ENCODE measurements at regions not wholly inside any gene's neighbourhood (a gene's known extent, or its start where the extent isn't known, plus 50 kb on each side); places are given as distances from the start of the nearest gene placed in this dataset.

DNA sequence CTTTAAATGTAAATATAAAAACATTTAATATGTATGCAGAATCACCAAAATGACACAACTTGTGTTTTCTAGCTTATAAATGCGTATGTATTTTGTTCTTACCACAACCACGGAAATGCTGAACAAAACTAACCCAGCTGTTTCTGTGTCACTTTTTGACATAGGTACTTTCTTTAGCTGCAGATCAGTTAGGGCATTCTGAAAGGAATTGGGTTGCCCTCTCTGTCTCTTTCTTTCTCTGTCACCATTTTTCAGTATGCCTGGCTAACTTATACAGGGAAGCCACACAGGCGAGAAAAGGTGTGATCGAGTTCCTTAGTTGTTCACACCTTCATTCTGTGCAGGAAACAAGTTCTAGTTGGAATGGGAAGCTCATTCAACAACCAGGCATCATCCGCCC, 72.6 kb upstream of the ARGLU1 start:
- Histone ChIP-seq H3K36me3 (no peaks in the 10 kb centered on the region), H3K27me3 (no peaks in the 10 kb centered on the region), H3K4me1 (no peaks in the 10 kb centered on the region), H3K9me3 (no peaks in the 10 kb centered on the region), H3K4me3 (no peak overlapping the region), H3K27ac (no peak overlapping the region)
- 86 to 95% (median 92%) methylated on average over 5 of the region's 5 CpGs for WGBS, 5 donors
- TF ChIP-seq EP300 (IDR thresholded peaks at IDR 0.05) (no peak), POLR2AphosphoS5 (IDR thresholded peaks at IDR 0.05) (no peak), POLR2A (IDR thresholded peaks at IDR 0.05) (no peak)
- TF ChIP-seq, protein P1, sequence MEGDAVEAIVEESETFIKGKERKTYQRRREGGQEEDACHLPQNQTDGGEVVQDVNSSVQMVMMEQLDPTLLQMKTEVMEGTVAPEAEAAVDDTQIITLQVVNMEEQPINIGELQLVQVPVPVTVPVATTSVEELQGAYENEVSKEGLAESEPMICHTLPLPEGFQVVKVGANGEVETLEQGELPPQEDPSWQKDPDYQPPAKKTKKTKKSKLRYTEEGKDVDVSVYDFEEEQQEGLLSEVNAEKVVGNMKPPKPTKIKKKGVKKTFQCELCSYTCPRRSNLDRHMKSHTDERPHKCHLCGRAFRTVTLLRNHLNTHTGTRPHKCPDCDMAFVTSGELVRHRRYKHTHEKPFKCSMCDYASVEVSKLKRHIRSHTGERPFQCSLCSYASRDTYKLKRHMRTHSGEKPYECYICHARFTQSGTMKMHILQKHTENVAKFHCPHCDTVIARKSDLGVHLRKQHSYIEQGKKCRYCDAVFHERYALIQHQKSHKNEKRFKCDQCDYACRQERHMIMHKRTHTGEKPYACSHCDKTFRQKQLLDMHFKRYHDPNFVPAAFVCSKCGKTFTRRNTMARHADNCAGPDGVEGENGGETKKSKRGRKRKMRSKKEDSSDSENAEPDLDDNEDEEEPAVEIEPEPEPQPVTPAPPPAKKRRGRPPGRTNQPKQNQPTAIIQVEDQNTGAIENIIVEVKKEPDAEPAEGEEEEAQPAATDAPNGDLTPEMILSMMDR (IDR thresholded peaks at IDR 0.05), result no peak
- DNase-seq, result no peak
- intact Hi-C loops (cut with DNase I; ENCODE audit: low total_unique reads), result no loop called here

DNA sequence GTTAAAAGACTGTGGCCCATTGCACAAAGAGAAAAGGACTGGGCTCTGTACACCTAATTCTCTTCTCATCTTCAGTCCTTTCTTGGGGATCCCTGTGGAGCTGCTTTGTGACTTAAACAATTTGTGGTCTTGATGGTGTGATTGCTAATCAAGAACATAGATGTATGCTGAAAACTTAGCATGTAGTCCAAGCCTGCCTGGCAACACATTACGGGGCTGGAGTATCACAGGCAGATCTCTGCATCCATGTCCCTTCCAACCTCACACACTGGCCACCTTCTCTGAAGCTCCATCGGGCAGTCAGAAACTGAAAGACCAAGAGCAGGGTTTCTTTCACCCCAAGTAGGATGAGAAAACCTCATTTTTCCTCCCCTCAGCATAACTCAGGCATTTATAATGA, 69.6 kb upstream of the ARGLU1 start:
- Histone ChIP-seq H3K4me1 (no peaks in the 10 kb centered on the region), H3K27ac (no peak overlapping the region), H3K36me3 (no peaks in the 10 kb centered on the region), H3K9me3 (no peaks in the 10 kb centered on the region), H3K27me3 (no peaks in the 10 kb centered on the region), H3K4me3 (no peak overlapping the region)
- no peak for DNase-seq
- WGBS, 5 donors, result 89 to 96% (median 92%) methylated on average over 2 of the region's 2 CpGs
- TF ChIP-seq POLR2AphosphoS5 (IDR thresholded peaks at IDR 0.05) (no peak), EP300 (IDR thresholded peaks at IDR 0.05) (no peak), POLR2A (IDR thresholded peaks at IDR 0.05) (no peak)
- intact Hi-C loops (cut with DNase I; ENCODE audit: low total_unique reads), result no loop called here

- DNase-seq, result no peak
- Histone ChIP-seq H3K36me3 (no peaks in the 10 kb centered on the region), H3K4me3 (no peak overlapping the region), H3K27ac (no peak overlapping the region), H3K4me1 (no peaks in the 10 kb centered on the region), H3K27me3 (no peaks in the 10 kb centered on the region), H3K9me3 (no peaks in the 10 kb centered on the region)
- intact Hi-C loops (cut with DNase I; ENCODE audit: low total_unique reads), result no loop called here
- WGBS, 5 donors, result 73 to 88% (median 83%) methylated on average over 3 of the region's 3 CpGs
- TF ChIP-seq POLR2A (IDR thresholded peaks at IDR 0.05), result no peak
- TF ChIP-seq EP300 (IDR thresholded peaks at IDR 0.05), result no peak
- TF ChIP-seq, protein P1 (IDR thresholded peaks at IDR 0.05), result no peak
- no peak for TF ChIP-seq POLR2AphosphoS5 (IDR thresholded peaks at IDR 0.05)
Measured at GRCh38 chr13:106636492-106636891, 68.6 kb upstream of the ARGLU1 start.

DNA sequence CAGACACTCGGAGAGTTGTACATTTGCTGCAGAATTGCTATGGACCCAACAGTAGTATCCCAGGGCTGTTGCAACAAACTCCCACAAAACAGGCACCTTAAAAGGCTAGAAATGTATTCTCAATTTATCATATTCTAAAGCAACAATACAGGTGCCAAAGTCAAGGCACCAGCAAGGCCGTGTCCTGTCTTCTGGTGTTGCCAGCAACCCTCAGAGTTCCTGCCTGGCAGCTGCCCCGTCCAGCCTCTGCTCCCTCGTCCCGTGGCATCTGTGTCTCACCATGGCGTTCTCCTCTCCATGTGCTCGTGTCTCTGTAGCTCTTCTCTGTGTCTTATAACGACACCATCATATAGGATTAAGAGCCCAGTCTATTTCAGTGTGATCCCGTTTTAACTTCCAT, 67.7 kb upstream of the ARGLU1 start:
- no peak for DNase-seq
- Histone ChIP-seq H3K27ac (no peak overlapping the region), H3K9me3 (no peaks in the 10 kb centered on the region), H3K4me3 (no peak overlapping the region), H3K36me3 (no peaks in the 10 kb centered on the region), H3K4me1 (no peaks in the 10 kb centered on the region), H3K27me3 (no peaks in the 10 kb centered on the region)
- TF ChIP-seq POLR2AphosphoS5 (IDR thresholded peaks at IDR 0.05) (no peak), EP300 (IDR thresholded peaks at IDR 0.05) (no peak), POLR2A (IDR thresholded peaks at IDR 0.05) (no peak)
- TF ChIP-seq, protein P1 (IDR thresholded peaks at IDR 0.05), result no peak
- intact Hi-C loops (cut with DNase I; ENCODE audit: low total_unique reads), result no loop called here
- 86 to 93% (median 92%) methylated on average over 8 to 9 of the region's 9 CpGs for WGBS, 5 donors

DNA sequence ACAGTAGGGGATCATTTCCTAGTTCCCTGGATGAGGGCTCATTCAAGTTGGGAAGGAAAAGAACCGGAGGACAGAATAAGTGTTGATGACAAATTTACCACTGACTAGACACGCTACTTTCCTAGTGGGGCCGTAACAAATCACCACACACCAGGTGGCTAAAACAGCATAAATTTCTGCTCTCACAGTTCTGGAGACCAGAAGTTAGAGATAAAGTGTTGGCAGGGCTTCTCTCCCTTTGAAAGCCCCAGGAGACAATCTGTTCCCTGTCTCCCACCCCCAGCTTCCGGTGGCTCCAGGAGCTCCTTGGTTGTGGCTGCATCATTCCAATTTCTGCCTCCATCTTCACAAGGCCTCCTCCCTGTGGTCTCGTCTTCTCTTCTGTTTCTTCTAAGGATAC, 65.4 kb upstream of the ARGLU1 start:
- 80 to 88% (median 86%) methylated on average over 5 of the region's 5 CpGs for WGBS, 5 donors
- DNase-seq, result no peak
- no peak overlapping the region for H3K27ac ChIP-seq

More for the DNA sequence above, 65.4 kb upstream of the ARGLU1 start:
- TF ChIP-seq POLR2A (IDR thresholded peaks at IDR 0.05) (no peak), EP300 (IDR thresholded peaks at IDR 0.05) (no peak), POLR2AphosphoS5 (IDR thresholded peaks at IDR 0.05) (no peak)
- TF ChIP-seq, protein P1 (IDR thresholded peaks at IDR 0.05), result no peak
- no peaks in the 10 kb centered on the region for H3K27me3 ChIP-seq
- H3K4me1 ChIP-seq, result no peaks in the 10 kb centered on the region
- no peaks in the 10 kb centered on the region for H3K9me3 ChIP-seq
- H3K4me3 ChIP-seq, result no peak overlapping the region
- intact Hi-C loops (cut with DNase I; ENCODE audit: low total_unique reads), result no loop called here
- H3K36me3 ChIP-seq, result no peaks in the 10 kb centered on the region
